ENCODE measurements at regions not wholly inside any gene's neighbourhood (a gene's known extent, or its start where the extent isn't known, plus 50 kb on each side); places are given as distances from the start of the nearest gene placed in this dataset.

DNA sequence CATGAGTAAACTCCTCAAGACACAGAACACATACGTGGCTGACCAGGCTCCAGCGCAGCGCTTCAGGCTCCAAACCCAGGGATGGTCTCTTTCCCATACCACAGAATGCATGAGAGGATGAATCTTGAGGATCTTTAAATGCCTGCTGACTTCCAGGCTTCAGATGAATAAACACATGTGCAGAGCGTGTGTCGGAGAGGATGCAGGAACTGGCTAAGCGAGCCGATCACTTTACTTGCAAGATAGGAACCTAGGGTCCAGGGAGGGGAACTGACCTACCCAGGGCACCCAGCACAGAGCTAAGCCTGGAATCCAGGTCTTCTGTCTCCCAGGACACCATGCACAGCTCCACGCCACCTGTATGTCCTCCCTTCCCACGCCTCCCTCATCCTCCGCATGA is 209.8 kb downstream of the BCL11B start:
- TF ChIP-seq POLR2AphosphoS5 (IDR thresholded peaks at IDR 0.05; ENCODE audit: low read depth, low read length) = no peak
- TF ChIP-seq POLR2A (IDR thresholded peaks at IDR 0.05; ENCODE audit: low read depth, low read length) = no peak

Data from GM12891 (cell line).